Endothelial cell (in vitro differentiated cells): ENCODE measurements at regions not wholly inside any gene's neighbourhood (a gene's known extent, or its start where the extent isn't known, plus 50 kb on each side); places are given as distances from the start of the nearest gene placed in this dataset.

Experiments used
- DNase-seq: peaks from one replicate; pipeline ENCODE4 v3.0.0; 2021; ENCODE audit warnings: low spot score
- H3K27ac Mint-ChIP-seq: one replicate; pipeline ENCODE4 v1.8.0; 2021; ENCODE audit warnings: mixed read lengths, inconsistent platforms; ENCODE audit not compliant: unreplicated experiment
- H3K27me3 Mint-ChIP-seq: one replicate; pipeline ENCODE4 v1.8.0; 2021; ENCODE audit warnings: mild to moderate bottlenecking, moderate library complexity, mixed read lengths, inconsistent platforms; ENCODE audit not compliant: unreplicated experiment
- H3K36me3 Mint-ChIP-seq: one replicate; pipeline ENCODE4 v1.8.0; 2021; ENCODE audit warnings: mild to moderate bottlenecking, low read depth, mixed read lengths, inconsistent platforms; ENCODE audit not compliant: unreplicated experiment
- H3K4me1 Mint-ChIP-seq: one replicate; pipeline ENCODE4 v1.8.0; 2021; ENCODE audit warnings: mild to moderate bottlenecking, mixed read lengths, inconsistent platforms; ENCODE audit not compliant: unreplicated experiment
- H3K4me3 Mint-ChIP-seq: one replicate; pipeline ENCODE4 v1.8.0; 2021; ENCODE audit warnings: mild to moderate bottlenecking, mixed read lengths, inconsistent platforms; ENCODE audit not compliant: unreplicated experiment
- H3K9me3 Mint-ChIP-seq: one replicate; pipeline ENCODE4 v1.8.0; 2021; ENCODE audit warnings: mixed read lengths, inconsistent platforms; ENCODE audit not compliant: unreplicated experiment
- CTCF ChIP-seq: fragments of 200-600 bp; sonication (generic); IDR thresholded peaks from one replicate; pipeline ENCODE4 v1.5.0; 2021; ENCODE audit warnings: antibody characterized with exemption; ENCODE audit not compliant: unreplicated experiment

- Mint-ChIP-seq H3K36me3 (no peaks in the 10 kb centered on the region), H3K27me3 (peaks cover 2% of the 10 kb centered on the region), H3K4me1 (peaks cover 4% of the 10 kb centered on the region), H3K4me3 (no peak overlapping the region), H3K9me3 (no peaks in the 10 kb centered on the region), H3K27ac (no peak overlapping the region)
- TF ChIP-seq CTCF: no peak
- no peak for DNase-seq
Observed at GRCh38 chr2:8456151-8457091, 225.4 kb upstream of the ID2 start.

- no peaks in the 10 kb centered on the region for H3K36me3 Mint-ChIP-seq
- TF ChIP-seq CTCF: no peak
- H3K4me3 Mint-ChIP-seq: no peak overlapping the region
- peaks cover 2% of the 10 kb centered on the region for H3K27me3 Mint-ChIP-seq
- no peaks in the 10 kb centered on the region for H3K9me3 Mint-ChIP-seq
- H3K4me1 Mint-ChIP-seq: peaks cover 4% of the 10 kb centered on the region
- DNase-seq: no peak
- H3K27ac Mint-ChIP-seq: no peak overlapping the region
Observed at GRCh38 chr2:8457092-8457481, 224.8 kb upstream of the ID2 start.

GRCh38 chr2:8457699-8458502 is 224.0 kb upstream of the ID2 start:
- no peak overlapping the region for H3K27ac Mint-ChIP-seq
- no peak overlapping the region for H3K4me3 Mint-ChIP-seq
- peaks cover 4% of the 10 kb centered on the region for H3K4me1 Mint-ChIP-seq
- TF ChIP-seq CTCF: no peak
- DNase-seq: no peak
- H3K36me3 Mint-ChIP-seq: peaks cover 3% of the 10 kb centered on the region
- H3K9me3 Mint-ChIP-seq: no peaks in the 10 kb centered on the region
- peaks cover 2% of the 10 kb centered on the region for H3K27me3 Mint-ChIP-seq

- no peak for DNase-seq
- no peaks in the 10 kb centered on the region for H3K27me3 Mint-ChIP-seq
- no peak for TF ChIP-seq CTCF
- no peak overlapping the region for H3K27ac Mint-ChIP-seq
- H3K36me3 Mint-ChIP-seq: peaks cover 4% of the 10 kb centered on the region
- H3K4me1 Mint-ChIP-seq: peaks cover 4% of the 10 kb centered on the region
- H3K4me3 Mint-ChIP-seq: no peak overlapping the region
- H3K9me3 Mint-ChIP-seq: no peaks in the 10 kb centered on the region
Observed at GRCh38 chr2:8458503-8459459, 223.1 kb upstream of the ID2 start.
